ENCODE measurements at regions not wholly inside any gene's neighbourhood (a gene's known extent, or its start where the extent isn't known, plus 50 kb on each side); places are given as distances from the start of the nearest gene placed in this dataset.
"Not testable (repeated sequence)": the region's sequence is repeated elsewhere in the genome, so short reads cannot be mapped to it uniquely, and the experiment has no call there.

GRCh38 chr15:81887188-81887587 lies 158.6 kb downstream of the MEX3B start:
- H3K27ac ChIP-seq (ENCODE audit: extremely low read depth, low read depth, low read length); H3K9me3 ChIP-seq (replicated peaks; ENCODE audit: control insufficient read depth, insufficient read depth, low read depth, low read length); DNase-seq (ENCODE audit: extremely low read depth in 1 of 4, low spot score in 3 of 4); H3K36me3 ChIP-seq (ENCODE audit: control insufficient read depth, insufficient read depth, low read length); ATAC-seq; H3K4me1 ChIP-seq (replicated peaks in 1 of 2; ENCODE audit: control insufficient read depth in 2 of 2, insufficient read depth in 2 of 2, low read length in 2 of 2); BruUV-seq (replicated peaks); CTCF ChIA-PET (ENCODE audit: low intra/inter-chr PET ratio); H3K9ac ChIP-seq (ENCODE audit: insufficient read depth in 1 of 2, low read depth in 2 of 2, low read length in 2 of 2); H3K4me2 ChIP-seq (ENCODE audit: insufficient read depth, low read length); intact Hi-C loops (cut with micrococcal nuclease); H2AFZ ChIP-seq (ENCODE audit: low read depth, low read length); H3K9me1 ChIP-seq (ENCODE audit: control insufficient read depth, insufficient read depth, low read length); H3K4me3 ChIP-seq; H3K27me3 ChIP-seq (ENCODE audit: control insufficient read depth in 2 of 2, insufficient read depth in 2 of 2, low read length in 2 of 2); H4K20me1 ChIP-seq (replicated peaks; ENCODE audit: control insufficient read depth, insufficient read depth, low read length); FAIRE-seq; H3K79me2 ChIP-seq (ENCODE audit: control insufficient read depth, insufficient read depth, low read length); in situ Hi-C loops (cut with MboI): not testable (repeated sequence)
- peak; percentile 88 for TF ChIP-seq ZNF146 (CRISPR knock-in tag; IDR thresholded peaks at IDR 0.05; ENCODE audit: unreplicated experiment)
- POLR2A ChIA-PET = interaction anchor here (0.6 to 1.8 kb wide), 2 partner anchors 13 to 74 kb away, joined by 4 to 5 read pairs; no protein-coding TSS in a partner anchor

GRCh38 chr15:81886591-81886990 lies 159.2 kb downstream of the MEX3B start:
- DNase-seq (ENCODE audit: extremely low read depth in 1 of 4, low spot score in 3 of 4) (no peak), ATAC-seq (no peak), FAIRE-seq (no peak)
- intact Hi-C loops (cut with micrococcal nuclease) = no loop called here
- in situ Hi-C loops (cut with MboI) = no loop called here
- no peaks in the 10 kb centered on the region for H4K20me1 ChIP-seq (replicated peaks; ENCODE audit: control insufficient read depth, insufficient read depth, low read length)
- no peaks in the 10 kb centered on the region for H3K27me3 ChIP-seq (ENCODE audit: control insufficient read depth in 2 of 2, insufficient read depth in 2 of 2, low read length in 2 of 2)
- BruUV-seq (replicated peaks) = no TSS peak
- no peaks in the 10 kb centered on the region for H3K9me3 ChIP-seq (replicated peaks; ENCODE audit: control insufficient read depth, insufficient read depth, low read depth, low read length)
- H3K4me3 ChIP-seq = no peak overlapping the region
- H3K4me2 ChIP-seq (ENCODE audit: insufficient read depth, low read length) = no peak overlapping the region
- H3K27ac ChIP-seq (ENCODE audit: extremely low read depth, low read depth, low read length) = no peak overlapping the region
- no peaks in the 10 kb centered on the region for H3K36me3 ChIP-seq (ENCODE audit: control insufficient read depth, insufficient read depth, low read length)
- WGBS (ENCODE audit: insufficient coverage, low coverage, missing lambda C conversion rate) = 25% methylated on average over 6 of the region's 6 CpGs
- H3K4me1 ChIP-seq (replicated peaks in 1 of 2; ENCODE audit: control insufficient read depth in 2 of 2, insufficient read depth in 2 of 2, low read length in 2 of 2) = no peaks in the 10 kb centered on the region; a peak in 2 of 5 replicates
- H3K79me2 ChIP-seq (ENCODE audit: control insufficient read depth, insufficient read depth, low read length) = no peaks in the 10 kb centered on the region
- H3K9ac ChIP-seq (ENCODE audit: insufficient read depth in 1 of 2, low read depth in 2 of 2, low read length in 2 of 2) = no peak overlapping the region
- CTCF ChIA-PET (ENCODE audit: low intra/inter-chr PET ratio) = no interaction called here
- no peak overlapping the region for H2AFZ ChIP-seq (ENCODE audit: low read depth, low read length)
- TF ChIP-seq ZBTB11 (CRISPR knock-in tag; IDR thresholded peaks at IDR 0.05) (no peak), PHB2 (IDR thresholded peaks at IDR 0.05; ENCODE audit: low read depth) (no peak), HNRNPH1 (optimal IDR thresholded peaks at IDR 0.05; ENCODE audit: low read depth, low read length) (no peak), HDAC3 (IDR thresholded peaks at IDR 0.05; ENCODE audit: borderline replicate concordance, partially characterized antibody) (no peak), DPF2 (IDR thresholded peaks at IDR 0.05) (no peak), MCM2 (IDR thresholded peaks at IDR 0.05; ENCODE audit: low read depth) (no peak)
- POLR2A ChIA-PET = interaction anchor here (1.8 kb wide), 1 partner anchor 14 kb away, joined by 5 read pairs; no protein-coding TSS in a partner anchor
- no peaks in the 10 kb centered on the region for H3K9me1 ChIP-seq (ENCODE audit: control insufficient read depth, insufficient read depth, low read length)
